Islet precursor cell (in vitro differentiated cells): ENCODE measurements at regions not wholly inside any gene's neighbourhood (a gene's known extent, or its start where the extent isn't known, plus 50 kb on each side); places are given as distances from the start of the nearest gene placed in this dataset.
"Not testable (repeated sequence)": the region's sequence is repeated elsewhere in the genome, so short reads cannot be mapped to it uniquely, and the experiment has no call there.

Experiments used
- DNase-seq: peaks from one replicate; pipeline ENCODE4 v3.0.0-alpha.2; 2018

DNA sequence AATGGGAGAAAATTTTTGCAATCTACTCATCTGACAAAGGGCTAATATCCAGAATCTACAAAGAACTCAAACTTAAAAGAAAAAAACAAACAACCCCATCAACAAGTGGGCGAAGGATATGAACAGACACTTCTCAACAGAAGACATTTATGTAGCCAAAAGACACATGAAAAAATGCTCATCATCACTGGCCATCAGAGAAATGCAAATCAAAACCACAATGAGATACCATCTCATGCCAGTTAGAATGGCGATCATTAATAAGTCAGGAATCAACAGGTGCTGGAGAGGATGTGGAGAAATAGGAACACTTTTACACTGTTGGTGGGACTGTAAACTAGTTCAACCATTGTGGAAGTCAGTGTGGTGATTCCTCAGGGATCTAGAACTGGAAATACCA, 187.7 kb upstream of the ARHGEF26 start:
- DNase-seq = not testable (repeated sequence)

DNA sequence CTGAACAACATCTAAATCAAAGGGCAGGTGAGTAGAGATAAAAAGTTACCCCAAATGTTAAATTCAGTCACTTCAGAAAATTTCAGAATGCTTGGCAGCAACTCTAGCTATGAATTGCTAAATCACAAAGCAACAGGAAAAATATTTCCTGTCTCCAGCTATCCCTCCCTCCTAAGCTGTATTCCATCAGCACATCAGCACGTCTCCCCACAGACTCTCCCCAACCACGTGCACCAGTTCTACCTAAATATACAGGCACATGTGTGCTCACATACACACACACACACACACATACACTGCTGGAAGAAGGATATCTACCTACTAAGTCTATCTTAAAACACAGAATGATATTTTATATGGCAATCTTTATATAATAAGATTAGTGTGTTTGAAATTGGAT, 177.1 kb upstream of the ARHGEF26 start:
- no peak for DNase-seq

DNA sequence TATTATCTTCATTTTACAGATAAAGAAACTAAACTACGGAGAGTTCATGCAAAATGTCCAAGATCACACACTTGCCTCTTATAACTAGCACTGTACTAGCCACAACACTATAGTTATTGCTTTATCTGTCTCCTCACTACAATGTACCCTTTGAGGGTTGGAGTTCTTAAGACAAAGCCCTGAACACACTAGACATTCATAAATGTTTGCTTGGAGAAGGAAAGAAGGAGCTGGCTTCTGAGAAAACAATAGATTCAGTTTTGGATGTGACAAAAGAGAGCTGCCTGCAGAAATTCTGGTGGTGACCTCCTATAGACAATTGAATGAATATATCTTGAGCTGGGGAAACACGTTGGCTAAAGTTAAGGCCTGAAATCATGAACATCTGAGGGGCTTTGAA, 169.9 kb upstream of the ARHGEF26 start:
- DNase-seq = no peak

DNA sequence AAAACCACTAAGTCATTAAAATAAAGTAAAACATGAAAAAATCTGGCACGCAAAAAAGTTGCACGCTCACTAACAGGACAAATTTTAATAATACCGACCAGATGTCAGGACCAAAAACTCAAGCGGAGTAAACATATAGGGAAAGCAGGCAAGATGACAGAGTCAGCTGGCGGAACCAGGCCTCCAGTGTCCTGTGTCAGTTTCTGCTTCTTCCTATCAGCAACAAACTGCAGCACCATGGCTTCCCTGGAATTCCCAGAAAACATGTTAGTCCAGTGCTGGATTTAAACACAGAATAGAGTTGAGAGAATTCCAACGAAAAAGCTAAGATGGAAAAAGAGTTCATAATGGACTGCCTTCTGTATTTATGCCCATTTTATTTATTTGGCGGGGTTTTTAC, 169.1 kb upstream of the ARHGEF26 start:
- no peak for DNase-seq

DNA sequence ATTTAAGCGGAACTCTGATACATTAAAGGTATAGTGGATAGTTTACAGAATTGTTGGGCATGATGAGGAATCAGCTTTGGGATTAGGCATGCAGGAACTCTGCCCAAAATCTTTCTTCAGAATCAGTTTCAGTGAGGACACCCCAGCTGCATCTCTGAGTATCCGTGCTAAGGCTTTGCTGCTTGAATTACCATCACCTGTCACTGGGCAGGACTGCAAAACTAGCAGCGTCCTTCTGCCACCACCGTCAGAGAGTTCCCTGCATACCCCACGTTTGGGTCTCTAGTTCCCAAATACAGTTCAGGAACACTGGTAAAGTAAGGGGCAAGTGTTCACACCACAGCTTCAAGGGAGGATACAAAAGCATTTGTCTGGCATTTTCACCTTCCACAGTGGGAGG, 164.6 kb upstream of the ARHGEF26 start:
- no peak for DNase-seq

DNA sequence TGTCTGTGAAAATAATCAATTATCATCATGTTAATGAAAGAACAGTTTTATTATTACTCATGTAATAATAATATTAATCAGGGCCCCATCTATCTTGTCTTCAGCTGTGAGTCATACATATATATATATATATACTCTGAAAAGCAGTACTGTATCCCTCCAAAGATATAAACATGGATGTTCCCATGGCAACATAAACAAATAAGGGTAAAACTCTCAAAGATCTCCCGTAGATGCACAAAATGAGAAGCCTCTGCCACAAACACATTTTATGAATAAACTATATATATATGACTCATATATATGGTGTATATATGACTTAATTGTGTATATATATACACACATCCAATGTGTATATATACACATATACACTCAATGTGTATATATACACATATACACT, 163.8 kb upstream of the ARHGEF26 start:
- DNase-seq = no peak

DNA sequence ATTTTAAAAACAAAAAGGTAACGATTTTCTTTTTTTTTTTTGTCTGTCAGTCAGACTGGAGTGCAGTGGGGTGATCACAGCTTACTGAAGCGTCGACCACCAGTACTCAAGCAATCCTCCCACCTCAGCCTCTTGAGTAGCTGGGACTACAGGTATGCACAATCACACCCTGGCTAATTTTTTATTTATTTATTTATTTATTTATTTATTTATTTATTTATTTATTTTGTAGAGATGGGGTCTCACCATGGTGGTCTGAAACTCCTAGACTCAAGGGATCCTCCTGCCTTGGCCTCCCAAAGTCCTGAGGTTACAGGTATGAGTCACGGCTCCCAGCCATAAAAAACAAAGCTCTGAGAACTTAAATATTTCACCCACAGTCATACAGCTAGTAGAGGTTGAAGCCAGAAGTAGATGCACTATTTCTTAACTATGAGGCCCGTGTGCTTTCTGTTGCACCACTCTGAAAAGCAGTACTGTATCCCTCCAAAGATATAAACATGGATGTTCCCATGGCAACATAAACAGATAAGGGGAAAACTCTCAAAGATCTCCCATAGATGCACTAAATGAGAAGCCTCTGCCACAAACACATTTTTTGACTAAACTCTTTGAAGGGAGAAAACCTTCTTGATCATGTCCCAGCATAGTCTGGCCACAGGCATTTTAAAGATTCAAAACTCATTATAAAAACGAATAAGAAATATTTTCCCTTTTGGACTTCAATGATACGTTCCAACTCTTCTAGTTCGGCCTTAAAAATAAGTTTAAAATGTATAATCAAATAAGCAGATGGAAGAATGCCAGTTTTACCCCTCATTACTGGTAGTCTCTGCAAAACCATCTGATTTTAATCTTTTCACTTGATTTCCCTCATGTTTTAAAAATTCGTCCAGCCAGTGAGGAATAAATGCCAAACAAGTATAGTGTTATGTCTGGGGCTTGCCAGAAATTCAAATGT, 162.3 kb upstream of the ARHGEF26 start:
- no peak for DNase-seq

DNA sequence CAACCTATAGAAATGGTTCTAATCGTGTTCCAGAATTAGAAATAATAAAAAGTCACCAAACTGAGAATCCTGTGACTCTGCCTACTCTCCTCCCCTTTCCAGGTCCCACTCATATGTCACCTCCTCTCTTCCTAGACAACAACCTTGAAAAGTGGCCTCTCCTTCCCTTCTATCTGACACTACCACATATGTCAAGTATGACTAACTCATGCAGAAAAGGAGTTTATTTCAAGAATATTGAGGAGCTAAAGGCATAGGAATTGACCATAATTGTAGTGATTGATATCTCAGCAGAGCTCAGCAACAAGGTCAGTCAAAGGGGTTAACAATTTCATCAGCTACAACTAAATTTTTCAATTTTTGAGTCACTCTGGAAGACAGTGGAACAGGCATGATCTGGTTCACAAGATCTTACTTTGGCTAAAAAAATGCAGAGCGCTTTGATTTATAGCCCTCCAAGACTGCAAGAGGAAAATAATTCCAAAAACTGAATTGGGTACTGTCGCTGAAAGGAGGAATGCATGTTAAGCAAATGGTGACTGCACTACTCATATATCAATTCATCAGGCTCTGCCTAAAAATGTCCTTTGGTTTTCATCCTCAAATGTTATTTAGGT, 160.6 kb upstream of the ARHGEF26 start:
- no peak for DNase-seq

DNA sequence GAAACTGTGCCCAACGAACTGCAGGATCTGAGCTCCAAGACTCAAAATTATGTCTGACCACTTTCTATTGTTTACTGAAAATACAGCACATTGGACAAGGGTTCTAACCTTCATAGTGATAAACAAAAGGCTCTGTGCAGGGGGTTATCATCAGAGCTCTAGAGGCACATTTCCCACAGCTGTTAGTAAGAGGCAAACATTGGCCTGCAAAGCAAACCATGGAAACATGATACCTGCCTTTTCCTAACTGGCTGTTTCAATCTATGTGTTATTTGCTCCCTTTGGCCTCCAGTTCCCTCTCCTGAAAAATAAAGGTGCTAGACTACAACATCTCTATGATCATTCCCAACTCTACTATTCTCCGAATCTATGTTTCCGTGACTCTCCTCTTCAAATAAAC, 159.7 kb upstream of the ARHGEF26 start:
- DNase-seq = no peak

DNA sequence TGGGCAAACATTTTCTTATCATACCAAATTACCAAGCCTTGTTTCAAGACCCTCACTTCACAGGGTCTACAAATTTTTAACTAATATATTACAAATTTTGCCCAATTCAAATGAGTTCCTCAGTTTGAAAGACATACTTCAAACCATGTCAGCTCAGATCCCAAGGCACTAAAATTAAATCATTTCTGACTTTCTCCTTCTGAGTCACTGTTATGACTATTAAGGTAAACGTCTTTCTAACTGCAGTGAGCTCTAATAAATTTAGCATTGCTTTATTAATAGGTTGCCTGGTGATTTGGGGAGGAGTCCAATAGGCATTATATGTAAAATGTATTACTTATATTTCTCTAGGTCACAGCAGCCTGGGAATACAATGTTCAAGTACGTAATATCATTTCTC, 158.2 kb upstream of the ARHGEF26 start:
- DNase-seq = no peak

DNA sequence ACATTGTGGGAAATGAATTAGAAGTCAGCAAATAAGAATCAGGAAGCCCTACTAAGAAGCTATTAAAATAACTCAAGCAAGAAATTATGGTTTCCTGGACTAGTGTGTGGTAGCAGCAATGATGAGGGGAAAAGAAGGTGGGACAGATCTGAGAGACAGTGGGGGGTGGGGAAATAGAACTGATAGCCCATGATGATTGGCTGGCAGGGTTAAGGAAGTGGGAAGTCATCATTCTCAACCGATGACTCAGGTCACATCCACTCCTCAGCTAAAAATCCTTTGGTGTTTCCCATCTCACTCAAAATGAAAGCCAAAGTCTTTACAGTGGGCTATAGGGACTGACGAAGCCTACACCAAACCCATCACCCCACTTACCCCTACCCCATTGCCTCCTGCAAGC, 153.9 kb upstream of the ARHGEF26 start:
- no peak for DNase-seq

DNA sequence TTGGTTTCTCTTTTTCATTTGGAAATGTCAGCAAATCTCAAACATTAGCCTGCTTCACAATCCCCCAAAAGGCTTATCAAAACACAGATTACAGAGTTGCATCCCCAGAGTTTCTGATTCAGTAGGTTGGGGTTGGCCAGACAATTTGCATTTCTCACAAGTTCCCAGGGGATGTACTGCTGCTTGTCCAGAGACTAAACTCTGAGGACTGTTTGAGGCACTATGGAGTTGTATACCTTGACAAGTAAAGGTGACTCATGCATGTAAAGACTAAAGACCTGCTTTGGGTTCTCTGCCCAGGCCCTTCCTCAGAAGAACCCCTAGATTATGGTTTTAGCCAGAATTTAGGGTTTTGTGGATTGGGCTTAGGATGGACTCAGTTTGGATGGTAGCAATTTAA, 151.1 kb upstream of the ARHGEF26 start:
- DNase-seq = no peak

DNA sequence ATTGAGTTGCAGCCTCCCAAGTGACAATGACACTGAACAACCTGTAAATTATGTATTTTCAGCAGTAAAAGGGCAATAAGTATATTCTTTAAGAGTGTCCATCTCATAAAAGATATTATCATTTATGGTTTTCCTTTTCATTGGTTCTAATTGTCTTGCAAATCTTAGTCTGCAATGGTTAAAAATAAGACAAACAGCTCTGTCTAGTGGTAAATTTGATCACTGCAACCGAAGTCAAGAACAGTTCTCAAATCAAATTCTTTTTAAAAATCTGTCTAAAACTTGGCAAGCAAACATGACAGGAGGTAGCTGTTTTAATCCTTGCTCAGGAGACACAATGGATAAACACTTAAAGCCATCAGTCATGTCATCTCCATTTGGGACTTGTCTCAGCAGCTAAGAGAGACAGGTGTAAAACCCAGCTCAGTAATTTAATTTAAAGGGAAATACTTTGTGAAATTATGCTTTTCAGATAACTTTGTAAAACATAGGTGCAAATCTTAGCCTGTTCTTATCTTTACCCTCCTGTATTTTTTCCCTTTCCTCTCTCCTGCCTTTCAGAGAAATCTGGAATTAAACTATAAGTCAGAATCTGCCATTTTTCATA, 150.3 kb upstream of the ARHGEF26 start:
- no peak for DNase-seq

DNA sequence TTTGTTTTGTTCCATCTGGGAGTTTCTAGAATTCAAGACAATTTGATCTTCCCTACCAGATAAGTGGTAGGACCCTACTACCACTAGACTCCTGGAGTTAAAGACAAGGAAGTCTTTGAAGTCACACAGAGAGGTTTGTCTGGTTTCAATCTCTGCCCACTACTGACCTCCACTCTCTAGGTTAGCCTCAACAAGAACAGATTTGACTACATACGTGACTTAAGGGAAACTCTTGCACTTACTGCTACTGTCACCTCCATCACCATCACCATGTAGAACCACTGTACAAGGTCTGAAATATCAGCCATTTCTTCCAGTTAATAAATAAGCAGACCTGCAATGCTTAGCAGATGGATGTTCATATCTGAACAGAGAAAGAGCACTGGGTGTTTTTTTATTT, 148.3 kb upstream of the ARHGEF26 start:
- DNase-seq = no peak

DNA sequence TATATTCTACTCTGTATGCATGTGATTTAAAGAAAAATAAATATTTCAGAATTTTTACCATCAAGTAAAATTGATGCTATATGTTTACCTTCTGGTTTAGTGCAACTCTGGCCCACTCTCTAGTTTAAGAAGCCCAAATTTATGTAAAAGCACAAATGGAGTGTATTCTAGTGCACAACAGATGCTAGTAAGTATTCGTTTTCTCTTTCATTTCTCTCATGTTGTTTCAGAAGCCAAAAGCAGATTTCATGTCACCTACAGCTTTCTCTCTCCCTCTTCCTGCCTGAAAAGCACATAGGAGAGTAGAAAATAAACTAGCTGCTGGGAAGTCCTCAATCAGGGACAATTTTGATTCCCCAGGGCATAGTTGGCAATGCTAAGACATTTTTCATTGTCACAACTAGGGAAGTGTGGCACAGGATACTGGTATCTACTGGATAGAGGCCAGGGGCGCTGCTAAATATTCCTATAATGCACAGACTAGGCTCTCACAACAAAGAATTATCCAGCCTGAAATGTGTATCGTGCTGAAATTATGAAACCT, 147.4 kb upstream of the ARHGEF26 start:
- DNase-seq = no peak

DNA sequence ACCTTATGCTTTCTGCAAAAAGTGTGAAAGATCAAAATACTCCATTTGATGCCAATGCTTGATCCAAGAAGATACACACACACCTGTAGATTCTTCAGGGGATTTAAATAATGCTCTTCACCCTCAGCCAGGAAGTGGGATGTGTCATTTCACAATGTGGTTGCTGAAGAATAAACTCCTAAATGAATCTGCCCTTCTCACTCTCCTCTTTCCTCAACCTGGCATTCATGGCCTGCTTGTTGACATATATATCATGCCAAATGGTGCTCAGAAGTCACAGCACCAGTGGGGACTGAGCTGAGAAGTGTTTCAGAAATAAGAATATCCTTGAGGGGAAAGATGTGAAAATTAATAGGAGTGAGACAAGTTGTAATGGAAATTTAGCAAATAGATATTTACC, 146.6 kb upstream of the ARHGEF26 start:
- DNase-seq = no peak

DNA sequence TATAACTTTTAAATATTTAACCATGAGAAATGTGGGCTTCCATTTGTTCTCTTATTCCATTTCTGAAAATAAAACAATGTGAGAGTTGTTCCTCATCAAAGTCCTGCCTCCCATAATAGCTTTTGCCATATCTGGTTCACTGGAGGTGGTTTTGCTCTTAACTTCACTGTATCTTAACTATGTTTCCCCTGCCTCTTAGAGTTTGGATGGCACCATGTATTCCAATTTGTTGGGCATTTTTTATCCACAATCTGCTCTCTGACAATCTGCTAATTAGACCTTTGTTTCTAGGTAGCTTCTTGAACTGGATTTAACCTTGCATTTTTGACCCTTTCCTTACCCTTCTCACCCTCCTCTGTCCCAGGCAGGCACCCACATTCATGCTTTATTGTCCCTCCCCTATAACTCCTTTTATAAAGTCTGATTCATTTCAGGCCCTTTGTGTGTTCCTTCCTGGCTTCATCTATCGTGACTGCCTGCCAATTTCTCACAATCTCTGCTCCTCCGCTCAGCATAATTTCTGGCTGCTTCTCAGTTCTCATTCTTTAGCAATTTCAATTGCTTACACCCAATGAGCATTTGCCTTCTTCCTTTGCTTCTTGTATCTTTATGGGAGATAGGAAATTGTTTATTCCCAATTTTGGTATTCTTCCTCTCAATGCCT, 144.2 kb upstream of the ARHGEF26 start:
- no peak for DNase-seq

DNA sequence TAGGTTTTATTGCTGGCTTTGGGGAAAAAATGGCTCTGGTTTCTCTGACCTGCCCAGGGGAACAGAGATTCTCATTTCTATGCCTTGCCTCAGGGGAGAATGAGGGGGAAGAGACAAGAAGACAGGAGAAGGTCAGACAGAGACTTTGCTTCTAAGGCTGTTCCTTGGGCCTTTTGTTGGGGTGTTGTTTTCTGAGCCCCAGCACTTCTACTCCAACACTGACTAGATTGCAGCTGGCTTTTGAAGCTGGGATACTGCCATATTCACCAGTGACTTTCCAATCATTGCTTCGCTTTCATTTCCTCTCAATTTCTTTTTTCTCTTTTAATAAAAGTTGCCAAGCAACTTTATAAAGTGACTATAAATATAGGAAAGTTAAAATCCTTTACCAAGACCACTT, 143.2 kb upstream of the ARHGEF26 start:
- no peak for DNase-seq

DNA sequence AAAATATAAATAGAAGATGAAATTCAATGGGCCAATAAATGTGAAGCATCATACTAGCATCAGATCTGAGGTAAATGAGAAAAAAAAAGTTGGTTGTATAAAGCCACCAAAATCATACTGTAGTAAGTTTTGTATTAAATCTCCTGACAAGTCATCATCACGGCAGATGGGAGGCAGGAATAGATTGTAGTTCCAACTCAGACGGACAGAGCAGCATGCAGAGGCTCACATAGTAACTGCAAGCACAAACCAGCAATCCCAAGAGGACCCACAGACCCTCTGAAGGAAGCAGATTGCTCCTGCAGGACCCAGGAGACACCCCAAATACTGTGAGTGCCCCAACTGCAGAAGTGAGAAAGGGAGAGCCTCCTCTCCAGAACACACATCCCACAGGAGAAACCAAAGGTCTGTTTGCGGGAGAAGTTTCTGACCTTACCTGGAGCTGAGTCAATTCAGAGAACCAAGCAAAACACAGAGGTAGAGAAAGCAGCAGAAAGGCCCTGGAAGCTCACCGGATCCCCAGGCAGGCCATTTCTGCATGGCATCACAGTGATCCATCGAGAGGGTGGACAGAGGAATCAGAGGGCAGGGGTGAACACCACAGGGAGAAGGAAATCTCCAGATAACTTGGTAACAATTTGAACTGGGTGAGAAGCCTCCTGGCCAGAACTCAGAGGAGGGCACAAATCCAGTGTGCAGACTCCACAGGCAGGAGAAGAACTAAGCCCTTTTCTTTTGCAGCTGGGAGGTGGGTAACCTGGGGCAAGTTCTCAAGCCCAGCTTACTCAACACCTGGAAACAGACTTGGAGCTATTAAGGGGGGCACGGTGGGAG, 141.6 kb upstream of the ARHGEF26 start:
- DNase-seq = no peak

DNA sequence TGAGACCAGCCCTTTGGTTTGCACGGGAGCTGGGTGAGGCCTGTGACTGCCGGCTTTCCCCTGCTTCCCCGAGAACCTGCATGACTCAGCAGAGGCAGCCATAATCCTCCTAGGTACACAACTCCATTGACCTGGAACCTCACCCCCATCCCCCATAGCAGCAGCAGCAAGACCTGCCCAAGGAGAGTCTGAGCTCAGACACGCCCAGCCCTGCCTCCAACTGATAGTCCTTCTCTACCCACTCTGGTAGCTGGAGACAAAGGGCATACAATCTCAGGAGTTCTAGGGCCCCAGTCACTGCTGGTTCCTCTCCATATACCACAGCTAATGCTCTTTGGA, 141.0 kb upstream of the ARHGEF26 start:
- DNase-seq = no peak

DNA sequence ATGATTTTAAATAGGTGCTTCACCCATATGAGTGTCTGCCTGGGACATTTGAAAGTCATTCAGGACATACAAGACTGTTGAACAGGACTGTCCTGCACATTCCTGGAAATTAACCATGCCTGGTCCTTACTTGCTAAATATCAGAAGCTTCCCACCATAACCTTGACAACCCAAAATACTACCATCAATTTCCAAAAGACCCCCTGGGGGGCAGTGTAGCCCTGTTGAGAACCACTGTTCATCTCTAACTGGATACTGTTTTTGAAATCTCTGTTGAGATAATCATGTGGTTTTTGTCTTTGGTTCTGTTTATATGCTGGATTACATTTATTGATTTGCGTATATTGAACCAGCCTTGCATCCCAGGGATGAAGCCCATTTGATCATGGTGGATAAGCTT, 123.8 kb upstream of the ARHGEF26 start:
- not testable (repeated sequence) for DNase-seq

DNA sequence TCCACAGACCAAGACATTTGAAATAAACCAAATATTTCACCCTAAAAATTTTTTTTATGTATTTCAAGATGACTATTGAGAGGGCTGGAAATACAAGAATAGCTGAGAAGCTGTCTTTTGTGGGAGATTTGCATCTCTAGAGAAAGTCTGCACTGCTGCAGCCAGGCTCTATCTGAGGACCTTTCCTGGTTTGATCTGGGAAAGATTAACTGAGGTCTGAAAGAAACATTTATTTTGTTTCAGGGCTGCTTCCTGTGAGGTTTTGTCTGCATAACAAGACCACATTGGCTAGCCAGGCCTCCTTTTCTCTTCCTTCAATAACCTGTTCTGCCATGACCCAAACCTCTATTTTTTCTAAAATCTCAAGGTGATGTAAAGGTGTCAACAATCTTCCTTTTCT, 117.5 kb upstream of the ARHGEF26 start:
- DNase-seq = no peak

DNA sequence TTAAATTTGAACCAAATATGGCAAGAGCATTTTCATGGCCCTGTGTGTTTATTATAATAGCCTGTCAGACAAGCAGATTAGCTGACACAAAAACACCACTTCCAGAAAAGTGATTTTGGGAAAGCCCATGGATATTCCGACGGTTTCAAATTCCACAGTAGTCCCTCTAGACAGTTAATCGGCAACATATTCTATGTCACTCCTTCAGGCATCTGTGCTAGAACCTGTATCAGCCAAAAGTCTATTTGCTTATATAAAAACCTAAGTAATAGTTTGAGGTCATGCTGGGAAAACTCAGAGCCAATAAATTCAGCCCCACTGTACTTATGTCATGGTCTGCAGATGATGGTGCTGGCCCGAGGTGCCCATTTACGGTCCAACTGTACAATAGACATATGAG, 110.2 kb upstream of the ARHGEF26 start:
- DNase-seq = no peak
